ENCODE measurements at regions not wholly inside any gene's neighbourhood (a gene's known extent, or its start where the extent isn't known, plus 50 kb on each side); places are given as distances from the start of the nearest gene placed in this dataset.

GRCh38 chr2:78707776-78708386, 317.6 kb upstream of the REG3G start:
- no peak for TF ChIP-seq CTCF (conservative IDR thresholded peaks at IDR 0.05; ENCODE audit: low read depth, low read length)
- H3K4me3 ChIP-seq (ENCODE audit: low read length), result no peak overlapping the region
- no peak for DNase-seq (ENCODE audit: low read depth)

GRCh38 chr2:78710632-78711375, 314.7 kb upstream of the REG3G start:
- no peak for TF ChIP-seq CTCF (conservative IDR thresholded peaks at IDR 0.05; ENCODE audit: low read depth, low read length)
- no peak for DNase-seq (ENCODE audit: low read depth)
- H3K4me3 ChIP-seq (ENCODE audit: low read length), result no peak overlapping the region

- no peak for DNase-seq (ENCODE audit: low read depth)
- no peak overlapping the region for H3K4me3 ChIP-seq (ENCODE audit: low read length)
- no peak for TF ChIP-seq CTCF (conservative IDR thresholded peaks at IDR 0.05; ENCODE audit: low read depth, low read length)
Measured at GRCh38 chr2:78715293-78715692, 310.2 kb upstream of the REG3G start.

GRCh38 chr2:78718024-78718423, 307.5 kb upstream of the REG3G start:
- DNase-seq (ENCODE audit: low read depth), result no peak
- no peak for TF ChIP-seq CTCF (conservative IDR thresholded peaks at IDR 0.05; ENCODE audit: low read depth, low read length)
- H3K4me3 ChIP-seq (ENCODE audit: low read length), result no peak overlapping the region

GRCh38 chr2:78718473-78718872, 307.0 kb upstream of the REG3G start:
- TF ChIP-seq CTCF (conservative IDR thresholded peaks at IDR 0.05; ENCODE audit: low read depth, low read length), result no peak
- H3K4me3 ChIP-seq (ENCODE audit: low read length), result no peak overlapping the region
- peak; percentile 47 for DNase-seq (ENCODE audit: low read depth)

- no peak for DNase-seq (ENCODE audit: low read depth)
- no peak overlapping the region for H3K4me3 ChIP-seq (ENCODE audit: low read length)
- no peak for TF ChIP-seq CTCF (conservative IDR thresholded peaks at IDR 0.05; ENCODE audit: low read depth, low read length)
Measured at GRCh38 chr2:78721355-78722033, 304.0 kb upstream of the REG3G start.
